MM.1S (cell line): ENCODE measurements at regions not wholly inside any gene's neighbourhood (a gene's known extent, or its start where the extent isn't known, plus 50 kb on each side); places are given as distances from the start of the nearest gene placed in this dataset.

Experiments
- CTCF ChIP-seq: fragments of 300-600 bp; sonication (generic); IDR thresholded peaks from 2 replicates; pipeline ENCODE4 v1.5.1; 2016; ENCODE audit warnings: antibody characterized with exemption, low read length, mixed read lengths
- EZH2 ChIP-seq: fragments of 300-600 bp; sonication (generic); optimal IDR thresholded peaks from 2 replicates; pipeline ENCODE3; 2017; ENCODE audit warnings: low read depth, mild to moderate bottlenecking, antibody characterized with exemption, low read length, mixed read lengths
- EZH2phosphoT487 ChIP-seq: fragments of 300-600 bp; sonication (generic); IDR thresholded peaks from 2 replicates; pipeline ENCODE4 v1.6.1; 2018; ENCODE audit warnings: antibody characterized with exemption, low read length

- no peak for TF ChIP-seq CTCF
- TF ChIP-seq EZH2phosphoT487: no peak
- no peak for TF ChIP-seq EZH2
Observed at GRCh38 chr14:56894591-56894991, 84.3 kb upstream of the OTX2 start.
